Heart left ventricle (tissue), 13 donors: ENCODE measurements at regions not wholly inside any gene's neighbourhood (a gene's known extent, or its start where the extent isn't known, plus 50 kb on each side); places are given as distances from the start of the nearest gene placed in this dataset.

ENCODE experiments used
- POLR2A ChIP-seq, 2 donors: fragments of 450-650 bp; IDR thresholded peaks; one replicate each; pipeline ENCODE4 v1.6.1; 2017; ENCODE audit warnings: antibody characterized with exemption in 2 of 2, mild to moderate bottlenecking in 2 of 2, moderate library complexity in 2 of 2
- TF ChIP-seq, protein P1 (sequence below), 12 donors: fragments of 200-600 bp; sonication (generic) in 4 of 12; IDR thresholded peaks; one replicate each; pipeline versions ENCODE4 v1.5.0 to v1.8.0; 2018 to 2022; ENCODE audit warnings: antibody characterized with exemption in 12 of 12, mild to moderate bottlenecking in 5 of 12
- donor health status: ischemic (EF 13 %, LVEDD 7.1; RV severe dilation, severe dysfunction).
- donor health status: DM: no; HTN: yes; CAD: no.
- donor health status: DM: no; HTN: no; CAD: no.
- donor health status: ischemic (EF 25% LVEDD 6.9; RV normal size, moderate dysfunction).
- donor health status: ischemic (EF 25% LVEDD 5.7; RV mildly dilated, moderate dysfunction).
- donor health status: ischemic (EF 35%, LVEDD 5.7; RV mildly dilated, moderate dysfunction).
- donor health status: nonischemic (EF 11% LVEDD 7.7; RV severe dilation, severe dysfunction).
- donor health status: DM: yes; HTN: yes; CAD: no.
- donor health status: PGD.
- donor health status: ischemic (EF 29% LVEDD 5.4; RV normal size, mild dysfunction).
- donor health status: nonischemic (EF 23%, LVEDD 6.1; RV moderate dilation, normal function).

DNA sequence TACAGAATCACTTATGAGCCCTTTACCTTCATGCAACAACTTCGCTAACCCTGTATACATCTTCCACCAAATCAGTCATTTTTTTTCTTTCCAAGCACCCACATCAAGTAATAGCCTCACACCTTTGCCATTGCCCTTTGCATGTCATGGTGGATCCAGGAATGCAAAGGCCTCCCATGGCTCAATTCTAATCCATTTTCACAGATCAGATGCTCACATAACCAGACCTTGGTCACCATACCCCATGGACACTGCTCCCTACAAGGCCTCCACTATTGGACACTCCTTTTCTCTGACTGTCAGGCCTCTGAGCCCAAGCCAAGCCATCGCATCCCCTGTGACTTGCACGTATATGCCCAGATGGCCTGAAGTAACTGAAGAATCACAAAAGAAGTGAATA is 179.5 kb downstream of the RASEF start:
- TF ChIP-seq, protein P1, sequence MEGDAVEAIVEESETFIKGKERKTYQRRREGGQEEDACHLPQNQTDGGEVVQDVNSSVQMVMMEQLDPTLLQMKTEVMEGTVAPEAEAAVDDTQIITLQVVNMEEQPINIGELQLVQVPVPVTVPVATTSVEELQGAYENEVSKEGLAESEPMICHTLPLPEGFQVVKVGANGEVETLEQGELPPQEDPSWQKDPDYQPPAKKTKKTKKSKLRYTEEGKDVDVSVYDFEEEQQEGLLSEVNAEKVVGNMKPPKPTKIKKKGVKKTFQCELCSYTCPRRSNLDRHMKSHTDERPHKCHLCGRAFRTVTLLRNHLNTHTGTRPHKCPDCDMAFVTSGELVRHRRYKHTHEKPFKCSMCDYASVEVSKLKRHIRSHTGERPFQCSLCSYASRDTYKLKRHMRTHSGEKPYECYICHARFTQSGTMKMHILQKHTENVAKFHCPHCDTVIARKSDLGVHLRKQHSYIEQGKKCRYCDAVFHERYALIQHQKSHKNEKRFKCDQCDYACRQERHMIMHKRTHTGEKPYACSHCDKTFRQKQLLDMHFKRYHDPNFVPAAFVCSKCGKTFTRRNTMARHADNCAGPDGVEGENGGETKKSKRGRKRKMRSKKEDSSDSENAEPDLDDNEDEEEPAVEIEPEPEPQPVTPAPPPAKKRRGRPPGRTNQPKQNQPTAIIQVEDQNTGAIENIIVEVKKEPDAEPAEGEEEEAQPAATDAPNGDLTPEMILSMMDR (IDR thresholded peaks at IDR 0.05) = no peak
- no peak for TF ChIP-seq POLR2A (IDR thresholded peaks at IDR 0.05)
